ENCODE measurements at regions not wholly inside any gene's neighbourhood (a gene's known extent, or its start where the extent isn't known, plus 50 kb on each side); places are given as distances from the start of the nearest gene placed in this dataset.

DNA sequence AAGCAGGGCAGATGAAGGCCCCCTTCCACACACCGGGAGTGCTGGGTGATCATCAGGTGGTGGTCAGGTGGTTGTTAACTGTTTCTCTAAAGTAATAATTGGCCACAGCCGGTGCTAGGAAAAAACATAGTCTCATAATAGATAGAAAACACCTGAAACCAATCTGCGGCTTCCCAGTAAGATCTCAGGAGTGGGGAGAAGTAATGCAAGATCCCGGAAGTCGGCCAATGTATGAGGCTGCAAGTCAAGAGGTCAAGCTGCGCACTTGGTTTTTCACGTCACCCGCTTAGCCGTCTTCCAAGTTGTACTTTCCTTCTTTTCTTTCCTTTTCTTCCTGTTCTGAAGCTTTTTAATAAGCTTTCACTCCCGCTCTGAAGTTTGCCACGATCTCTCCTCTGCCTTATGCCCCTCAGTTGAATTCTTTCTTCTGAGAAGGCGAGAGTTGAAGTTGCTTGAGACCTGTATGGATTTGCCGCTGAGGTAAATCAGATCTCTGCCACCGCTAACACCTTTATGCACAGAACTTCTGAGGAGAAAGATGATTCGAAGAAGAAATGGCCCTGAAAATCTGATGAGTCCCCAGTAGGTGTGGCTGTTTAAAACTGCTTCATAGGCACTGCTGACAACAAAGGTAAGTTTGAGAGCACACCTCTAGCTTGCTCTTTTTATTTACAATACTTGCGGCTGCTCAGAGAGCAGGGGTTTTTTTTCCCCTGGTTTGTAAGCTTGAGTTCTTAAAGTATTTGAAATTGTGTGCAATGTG is 406.6 kb downstream of the FAM170A start:
- H3K27me3 Mint-ChIP-seq, result no peaks in the 10 kb centered on the region
- Histone ChIP-seq H2AFZ (ENCODE audit: insufficient read depth, low read depth, low read length, poor library complexity, severe bottlenecking) (no peak overlapping the region), H3K4me2 (replicated peaks; ENCODE audit: low read depth, low read length, poor library complexity, severe bottlenecking) (no peak overlapping the region), H3K36me3 (replicated peaks in 1 of 2; ENCODE audit: control extremely low read depth in 1 of 2, control insufficient read depth in 1 of 2, extremely low read depth in 1 of 2, insufficient read depth in 2 of 2, low read length in 1 of 2) (no peaks in the 10 kb centered on the region), H3K4me3 (ENCODE audit: control extremely low read depth in 1 of 5, extremely low read depth in 1 of 5, insufficient read depth in 1 of 5, low read depth in 2 of 5, low read length in 4 of 5) (no peak overlapping the region), H3K9me3 (ENCODE audit: control extremely low read depth in 1 of 3, control insufficient read depth in 2 of 3, insufficient read depth in 1 of 3, low read length in 2 of 3) (no peaks in the 10 kb centered on the region), H3K27me3 (replicated peaks in 1 of 4; ENCODE audit: control extremely low read depth in 1 of 4, control insufficient read depth in 3 of 4, insufficient read depth in 4 of 4, low read length in 3 of 4) (no peaks in the 10 kb centered on the region), H4K20me1 (ENCODE audit: control insufficient read depth, insufficient read depth, low read length, poor library complexity, severe bottlenecking) (no peaks in the 10 kb centered on the region), H3K4me1 (ENCODE audit: control insufficient read depth in 2 of 2, insufficient read depth in 2 of 2, low read length in 2 of 2) (no peaks in the 10 kb centered on the region), H3K27ac (ENCODE audit: low read length in 2 of 2) (no peak overlapping the region), H3K9ac (ENCODE audit: low read length) (no peak overlapping the region), H3K79me2 (ENCODE audit: control insufficient read depth, insufficient read depth, low read length) (no peaks in the 10 kb centered on the region)
- no peak overlapping the region for H3K4me3 Mint-ChIP-seq
- no peaks in the 10 kb centered on the region for H3K9me3 Mint-ChIP-seq (ENCODE audit: insufficient read depth)
- TF ChIP-seq, protein P1, sequence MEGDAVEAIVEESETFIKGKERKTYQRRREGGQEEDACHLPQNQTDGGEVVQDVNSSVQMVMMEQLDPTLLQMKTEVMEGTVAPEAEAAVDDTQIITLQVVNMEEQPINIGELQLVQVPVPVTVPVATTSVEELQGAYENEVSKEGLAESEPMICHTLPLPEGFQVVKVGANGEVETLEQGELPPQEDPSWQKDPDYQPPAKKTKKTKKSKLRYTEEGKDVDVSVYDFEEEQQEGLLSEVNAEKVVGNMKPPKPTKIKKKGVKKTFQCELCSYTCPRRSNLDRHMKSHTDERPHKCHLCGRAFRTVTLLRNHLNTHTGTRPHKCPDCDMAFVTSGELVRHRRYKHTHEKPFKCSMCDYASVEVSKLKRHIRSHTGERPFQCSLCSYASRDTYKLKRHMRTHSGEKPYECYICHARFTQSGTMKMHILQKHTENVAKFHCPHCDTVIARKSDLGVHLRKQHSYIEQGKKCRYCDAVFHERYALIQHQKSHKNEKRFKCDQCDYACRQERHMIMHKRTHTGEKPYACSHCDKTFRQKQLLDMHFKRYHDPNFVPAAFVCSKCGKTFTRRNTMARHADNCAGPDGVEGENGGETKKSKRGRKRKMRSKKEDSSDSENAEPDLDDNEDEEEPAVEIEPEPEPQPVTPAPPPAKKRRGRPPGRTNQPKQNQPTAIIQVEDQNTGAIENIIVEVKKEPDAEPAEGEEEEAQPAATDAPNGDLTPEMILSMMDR (IDR thresholded peaks at IDR 0.05), result no peak
- TF ChIP-seq EZH2 (IDR thresholded peaks at IDR 0.05; ENCODE audit: borderline replicate concordance, insufficient read depth, low read depth, low read length, poor library complexity, severe bottlenecking), result no peak
- 96% methylated on average over 5 of the region's 16 CpGs for WGBS (ENCODE audit: insufficient coverage)
- no peaks in the 10 kb centered on the region for H3K4me1 Mint-ChIP-seq
- ATAC-seq (ENCODE audit: low read depth) (no peak), DNase-seq (no peak)
- intact Hi-C loops (cut with micrococcal nuclease), result no loop called here
- POLR2A ChIA-PET, result no interaction called here
- CTCF ChIA-PET, result no interaction called here
- H3K27ac Mint-ChIP-seq, result no peak overlapping the region

DNA sequence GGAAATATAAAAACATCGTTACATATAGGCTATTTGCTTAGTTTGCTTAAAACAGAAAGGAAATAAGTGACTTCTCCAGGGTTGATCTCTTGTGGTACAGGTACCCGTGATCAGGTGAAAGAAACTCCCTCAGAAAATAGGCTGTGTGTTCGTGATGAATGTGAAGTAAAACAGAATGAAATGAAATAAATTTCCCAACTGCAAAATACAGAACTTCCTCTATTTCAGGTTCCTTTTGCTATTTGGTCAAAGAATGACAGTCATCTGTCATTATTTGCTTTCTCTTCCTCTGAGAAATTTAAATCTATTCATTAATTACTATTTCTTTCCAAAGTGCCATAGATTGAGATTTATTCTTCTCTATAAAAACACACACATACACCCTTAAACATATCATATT is 408.1 kb downstream of the FAM170A start:
- ChIA-PET CTCF (no interaction called here), POLR2A (no interaction called here)
- no peaks in the 10 kb centered on the region for H3K79me2 ChIP-seq (ENCODE audit: control insufficient read depth, insufficient read depth, low read length)
- H3K4me1 Mint-ChIP-seq, result no peaks in the 10 kb centered on the region
- no peak overlapping the region for H3K9ac ChIP-seq (ENCODE audit: low read length)
- H3K4me1 ChIP-seq (ENCODE audit: control insufficient read depth in 2 of 2, insufficient read depth in 2 of 2, low read length in 2 of 2), result no peaks in the 10 kb centered on the region
- no peak for TF ChIP-seq EZH2 (IDR thresholded peaks at IDR 0.05; ENCODE audit: borderline replicate concordance, insufficient read depth, low read depth, low read length, poor library complexity, severe bottlenecking)
- TF ChIP-seq, protein P1 (IDR thresholded peaks at IDR 0.05), result no peak
- H3K27ac Mint-ChIP-seq, result no peak overlapping the region
- H3K36me3 ChIP-seq (replicated peaks in 1 of 2; ENCODE audit: control extremely low read depth in 1 of 2, control insufficient read depth in 1 of 2, extremely low read depth in 1 of 2, insufficient read depth in 2 of 2, low read length in 1 of 2), result no peaks in the 10 kb centered on the region
- no peak overlapping the region for H2AFZ ChIP-seq (ENCODE audit: insufficient read depth, low read depth, low read length, poor library complexity, severe bottlenecking)
- no peak overlapping the region for H3K4me2 ChIP-seq (replicated peaks; ENCODE audit: low read depth, low read length, poor library complexity, severe bottlenecking)
- H3K27me3 Mint-ChIP-seq, result no peaks in the 10 kb centered on the region
- H3K27me3 ChIP-seq (replicated peaks in 1 of 4; ENCODE audit: control extremely low read depth in 1 of 4, control insufficient read depth in 3 of 4, insufficient read depth in 4 of 4, low read length in 3 of 4), result no peaks in the 10 kb centered on the region
- H3K9me3 Mint-ChIP-seq (ENCODE audit: insufficient read depth), result no peaks in the 10 kb centered on the region
- H3K4me3 ChIP-seq (ENCODE audit: control extremely low read depth in 1 of 5, extremely low read depth in 1 of 5, insufficient read depth in 1 of 5, low read depth in 2 of 5, low read length in 4 of 5), result no peak overlapping the region
- WGBS (ENCODE audit: insufficient coverage), result no CpG with 5 or more reads among the region's 3 CpGs
- no peaks in the 10 kb centered on the region for H4K20me1 ChIP-seq (ENCODE audit: control insufficient read depth, insufficient read depth, low read length, poor library complexity, severe bottlenecking)
- ATAC-seq (ENCODE audit: low read depth), result no peak
- no peak for DNase-seq
- no peak overlapping the region for H3K27ac ChIP-seq (ENCODE audit: low read length in 2 of 2)
- intact Hi-C loops (cut with micrococcal nuclease), result no loop called here
- no peaks in the 10 kb centered on the region for H3K9me3 ChIP-seq (ENCODE audit: control extremely low read depth in 1 of 3, control insufficient read depth in 2 of 3, insufficient read depth in 1 of 3, low read length in 2 of 3)
- H3K4me3 Mint-ChIP-seq, result no peak overlapping the region

All from B cell (primary cell).